22Rv1 (cell line): ENCODE measurements at regions not wholly inside any gene's neighbourhood (a gene's known extent, or its start where the extent isn't known, plus 50 kb on each side); places are given as distances from the start of the nearest gene placed in this dataset.

Experiments used
- ZFX ChIP-seq: fragments of 450-650 bp; IDR thresholded peaks from 2 replicates; pipeline ENCODE4 v1.6.1; 2017; ENCODE audit warnings: antibody characterized with exemption, borderline replicate concordance
- TF ChIP-seq, protein P1 (sequence below): fragments of 450-650 bp; IDR thresholded peaks from 2 replicates; pipeline ENCODE4 v1.5.1; 2017; ENCODE audit warnings: mild to moderate bottlenecking

DNA sequence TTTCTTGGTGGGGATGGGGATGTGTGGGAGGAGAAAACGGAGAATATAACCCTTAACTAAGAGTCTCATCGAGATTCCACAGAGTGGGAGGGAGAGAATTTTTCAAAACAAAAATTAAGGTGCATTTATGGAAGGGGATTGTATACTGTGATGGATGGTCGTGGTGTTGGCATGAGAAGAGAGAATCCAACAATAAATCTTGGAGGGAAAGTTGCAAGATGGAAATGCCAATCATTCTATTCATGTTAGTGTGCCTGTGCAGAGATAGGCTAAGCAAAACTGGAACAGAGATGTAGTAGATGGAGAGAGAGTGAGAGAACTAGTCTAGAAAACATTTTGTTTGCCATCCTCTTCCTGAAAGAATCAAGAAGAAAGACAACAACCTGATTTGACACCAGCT lies 613.1 kb downstream of the EBF1 start:
- TF ChIP-seq, protein P1, sequence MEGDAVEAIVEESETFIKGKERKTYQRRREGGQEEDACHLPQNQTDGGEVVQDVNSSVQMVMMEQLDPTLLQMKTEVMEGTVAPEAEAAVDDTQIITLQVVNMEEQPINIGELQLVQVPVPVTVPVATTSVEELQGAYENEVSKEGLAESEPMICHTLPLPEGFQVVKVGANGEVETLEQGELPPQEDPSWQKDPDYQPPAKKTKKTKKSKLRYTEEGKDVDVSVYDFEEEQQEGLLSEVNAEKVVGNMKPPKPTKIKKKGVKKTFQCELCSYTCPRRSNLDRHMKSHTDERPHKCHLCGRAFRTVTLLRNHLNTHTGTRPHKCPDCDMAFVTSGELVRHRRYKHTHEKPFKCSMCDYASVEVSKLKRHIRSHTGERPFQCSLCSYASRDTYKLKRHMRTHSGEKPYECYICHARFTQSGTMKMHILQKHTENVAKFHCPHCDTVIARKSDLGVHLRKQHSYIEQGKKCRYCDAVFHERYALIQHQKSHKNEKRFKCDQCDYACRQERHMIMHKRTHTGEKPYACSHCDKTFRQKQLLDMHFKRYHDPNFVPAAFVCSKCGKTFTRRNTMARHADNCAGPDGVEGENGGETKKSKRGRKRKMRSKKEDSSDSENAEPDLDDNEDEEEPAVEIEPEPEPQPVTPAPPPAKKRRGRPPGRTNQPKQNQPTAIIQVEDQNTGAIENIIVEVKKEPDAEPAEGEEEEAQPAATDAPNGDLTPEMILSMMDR, result no peak
- no peak for TF ChIP-seq ZFX
